HCT116 (cell line): ENCODE measurements at regions not wholly inside any gene's neighbourhood (a gene's known extent, or its start where the extent isn't known, plus 50 kb on each side); places are given as distances from the start of the nearest gene placed in this dataset.

Experiments
- ATAC-seq: fragments of 200-7000 bp; cut with Tn5 transposase; 2 replicates; pipeline ENCODE4 v1.9.1; 2020; ENCODE audit warnings: mild to moderate bottlenecking, moderate library complexity
- BruUV-seq: library from RNA; stranded (reverse); fragments of 400-500 nt; replicated peaks from 2 replicates; lab custom pipeline; 2021; lab: Mats Ljungman, UMichigan
- CTCF ChIA-PET: fragments of 300-600 bp; sonication (Branson Sonifier 250); formaldehyde crosslinking; loops from one replicate; lab custom pipeline; 2021; ENCODE audit warnings: antibody characterized with exemption; lab: Charles Lee
- POLR2A ChIA-PET: fragments of 300-600, 350-600 bp; sonication (Branson Sonifier 250); formaldehyde crosslinking; loops from one replicate; lab custom pipeline; 2021; ENCODE audit warnings: antibody characterized with exemption; lab: Charles Lee
- RAD21 ChIA-PET, 2 experiments: fragments of 300-600 bp; sonication (Branson Sonifier 250); formaldehyde crosslinking; loops; one replicate each; lab custom pipeline; 2023; ENCODE audit warnings: low total read pairs in 2 of 2; ENCODE audit not compliant: uncharacterized antibody in 2 of 2, unreplicated experiment in 2 of 2, low non-redundant PET in 1 of 2; lab: Charles Lee
- DNase-seq: peaks from one replicate; pipeline ENCODE4 v3.0.0-alpha.2; 2010; ENCODE audit warnings: low read depth, low spot score
- H2AFZ ChIP-seq: fragments of 200-600 bp; shearing (Covaris generic), sonication (generic); 2 replicates; pipeline ENCODE4 v1.6.1; 2017; ENCODE audit warnings: low read depth, mixed run types, mixed read lengths, antibody characterized with exemption, low read length; ENCODE audit not compliant: poor library complexity, severe bottlenecking
- H3K27ac ChIP-seq: 2 replicates; pipeline ENCODE4 v1.5.1; 2012; ENCODE audit warnings: low read depth, low read length
- H3K27me3 ChIP-seq: fragments of 200-600 bp; sonication (generic); 2 replicates; pipeline ENCODE4 v1.6.1; 2016; ENCODE audit warnings: mixed run types, low read length, mixed read lengths; ENCODE audit not compliant: insufficient read depth
- H3K36me3 ChIP-seq, 2 experiments: fragments of 200-500 bp in 1 of 2; fragments of 200-600 bp in 1 of 2; sonication (Bioruptor generic) in 1 of 2; sonication (generic) in 1 of 2; 2 replicates each; pipeline versions ENCODE4 v1.5.1 to v1.6.1; 2014 to 2016; ENCODE audit warnings: low read length in 2 of 2, inconsistent platforms in 1 of 2, mixed read lengths in 1 of 2, mixed run types in 1 of 2; ENCODE audit not compliant: insufficient read depth in 2 of 2, control insufficient read depth in 1 of 2
- H3K4me1 ChIP-seq, 2 experiments: fragments of 200-600 bp in 1 of 2; sonication (generic) in 1 of 2; 2 replicates each; pipeline versions ENCODE4 v1.5.1 to v1.6.1; 2012 to 2017; ENCODE audit warnings: low read length in 2 of 2, inconsistent platforms in 1 of 2, mild to moderate bottlenecking in 1 of 2, mixed read lengths in 1 of 2, mixed run types in 1 of 2, moderate library complexity in 1 of 2; ENCODE audit not compliant: insufficient read depth in 2 of 2, control insufficient read depth in 1 of 2
- H3K4me2 ChIP-seq: fragments of 200-600 bp; sonication (generic); 2 replicates; pipeline ENCODE4 v1.6.1; 2017; ENCODE audit warnings: mixed run types, low read length, mixed read lengths
- H3K4me3 ChIP-seq, 2 experiments: fragments of 200-600 bp in 1 of 2; sonication (generic) in 1 of 2; replicated peaks in 1 of 2; 2 replicates each; pipeline ENCODE4 v1.5.1; 2011 to 2016; ENCODE audit warnings: low read length in 2 of 2, control low read depth in 1 of 2, low read depth in 1 of 2, mild to moderate bottlenecking in 1 of 2, mixed read lengths in 1 of 2, mixed run types in 1 of 2
- H3K79me2 ChIP-seq: fragments of 200-600 bp; sonication (generic); 2 replicates; pipeline ENCODE4 v1.6.1; 2017; ENCODE audit warnings: mild to moderate bottlenecking, mixed run types, low read length, moderate library complexity, mixed read lengths; ENCODE audit not compliant: insufficient read depth
- H3K9ac ChIP-seq: fragments of 200-600 bp; sonication (generic); 2 replicates; pipeline ENCODE4 v1.6.1; 2016; ENCODE audit warnings: low read length, mixed read lengths
- H3K9me2 ChIP-seq: fragments of 200-600 bp; sonication (generic), shearing (Covaris generic); 2 replicates; pipeline ENCODE4 v1.6.1; 2017; ENCODE audit warnings: mixed run types, mild to moderate bottlenecking, moderate library complexity; ENCODE audit not compliant: insufficient read depth
- H3K9me3 ChIP-seq, 2 experiments: fragments of 200-500 bp in 1 of 2; fragments of 200-600 bp in 1 of 2; sonication (Bioruptor generic) in 1 of 2; sonication (generic) in 1 of 2; 2 replicates each; pipeline ENCODE4 v1.6.1; 2014 to 2017; ENCODE audit warnings: low read length in 2 of 2, mixed read lengths in 2 of 2, inconsistent platforms in 1 of 2, low read depth in 1 of 2, mild to moderate bottlenecking in 1 of 2, mixed run types in 1 of 2, moderate library complexity in 1 of 2; ENCODE audit not compliant: control insufficient read depth in 1 of 2, insufficient read depth in 1 of 2
- H4K20me1 ChIP-seq: fragments of 200-600 bp; sonication (generic), shearing (Covaris generic); 2 replicates; pipeline ENCODE4 v1.6.1; 2017; ENCODE audit warnings: mixed run types, mild to moderate bottlenecking, moderate library complexity; ENCODE audit not compliant: insufficient read depth
- CBX3 ChIP-seq: IDR thresholded peaks from 2 replicates; pipeline ENCODE4 v1.6.1; 2012; ENCODE audit warnings: low read depth
- EGR1 ChIP-seq: IDR thresholded peaks from 2 replicates; pipeline ENCODE4 v1.6.1; 2012; ENCODE audit warnings: low read depth
- EZH2 ChIP-seq: fragments of 200-600 bp; sonication (generic); IDR thresholded peaks from 2 replicates; pipeline ENCODE4 v1.6.1; 2017; ENCODE audit warnings: antibody characterized with exemption, mixed run types
- POLR2A ChIP-seq: IDR thresholded peaks from 2 replicates; pipeline ENCODE4 v1.7.0; 2011; ENCODE audit warnings: borderline replicate concordance; ENCODE audit not compliant: insufficient read depth, insufficient read length; ENCODE audit errors: extremely low read depth
- RAD21 ChIP-seq: IDR thresholded peaks from 2 replicates; pipeline ENCODE4 v1.6.1; 2012; ENCODE audit warnings: low read depth, mild to moderate bottlenecking
- SIN3A ChIP-seq: IDR thresholded peaks from 2 replicates; pipeline ENCODE4 v1.6.1; 2012; ENCODE audit warnings: low read depth
- SP1 ChIP-seq: IDR thresholded peaks from 2 replicates; pipeline ENCODE4 v1.6.1; 2012; ENCODE audit warnings: low read depth
- TCF7L2 ChIP-seq: IDR thresholded peaks from 2 replicates; pipeline ENCODE4 v1.7.0; 2011; ENCODE audit warnings: borderline replicate concordance, inconsistent platforms; ENCODE audit not compliant: insufficient read depth, insufficient read length; ENCODE audit errors: extremely low read depth
- YY1 ChIP-seq: IDR thresholded peaks from 2 replicates; pipeline ENCODE4 v1.6.1; 2011; ENCODE audit warnings: low read length, low read depth, moderate library complexity, mild to moderate bottlenecking; ENCODE audit not compliant: insufficient replicate concordance; ENCODE audit errors: extremely low read depth
- ZBTB33 ChIP-seq: IDR thresholded peaks from 2 replicates; pipeline ENCODE4 v1.6.1; 2011; ENCODE audit warnings: mild to moderate bottlenecking, low read length, moderate library complexity; ENCODE audit not compliant: insufficient replicate concordance; ENCODE audit errors: extremely low read depth
- intact Hi-C: fragments of 100-400 bp; cut with micrococcal nuclease; formaldehyde crosslinking; loops from 2 replicates; pipeline ENCODE4 v1.10.0; 2022
- TF ChIP-seq, protein P1 (sequence below), 3 experiments: fragments of 200-600 bp in 1 of 3; sonication (generic) in 1 of 3; IDR thresholded peaks in 2 of 3; conservative IDR thresholded peaks in 1 of 3; 2 replicates each; pipeline ENCODE4 v1.5.1; 2012 to 2017; ENCODE audit warnings: low read depth in 2 of 3, low read length in 2 of 3, antibody characterized with exemption in 1 of 3, borderline replicate concordance in 1 of 3, control low read depth in 1 of 3, mild to moderate bottlenecking in 1 of 3, mixed read lengths in 1 of 3, mixed run types in 1 of 3, moderate library complexity in 1 of 3; ENCODE audit not compliant: insufficient read depth in 1 of 3
- TF ChIP-seq, protein P2 (sequence below): IDR thresholded peaks from 2 replicates; pipeline ENCODE4 v1.6.1; 2012
- TF ChIP-seq, protein P3 (sequence below): IDR thresholded peaks from 2 replicates; pipeline ENCODE4 v1.6.1; 2012

- ChIA-PET CTCF (no interaction called here), POLR2A (no interaction called here), RAD21 (no interaction called here)
- Histone ChIP-seq H2AFZ (no peak overlapping the region), H3K27ac (no peak overlapping the region), H3K9me2 (no peaks in the 10 kb centered on the region), H3K27me3 (no peaks in the 10 kb centered on the region), H4K20me1 (no peaks in the 10 kb centered on the region), H3K4me3 (no peak overlapping the region), H3K36me3 (no peaks in the 10 kb centered on the region), H3K9me3 (no peaks in the 10 kb centered on the region), H3K4me1 (no peaks in the 10 kb centered on the region), H3K4me2 (no peak overlapping the region), H3K9ac (no peak overlapping the region), H3K79me2 (no peaks in the 10 kb centered on the region)
- no TSS peak for BruUV-seq
- intact Hi-C loops = no loop called here
- DNase-seq = no peak
- no peak for ATAC-seq
- TF ChIP-seq, protein P1, sequence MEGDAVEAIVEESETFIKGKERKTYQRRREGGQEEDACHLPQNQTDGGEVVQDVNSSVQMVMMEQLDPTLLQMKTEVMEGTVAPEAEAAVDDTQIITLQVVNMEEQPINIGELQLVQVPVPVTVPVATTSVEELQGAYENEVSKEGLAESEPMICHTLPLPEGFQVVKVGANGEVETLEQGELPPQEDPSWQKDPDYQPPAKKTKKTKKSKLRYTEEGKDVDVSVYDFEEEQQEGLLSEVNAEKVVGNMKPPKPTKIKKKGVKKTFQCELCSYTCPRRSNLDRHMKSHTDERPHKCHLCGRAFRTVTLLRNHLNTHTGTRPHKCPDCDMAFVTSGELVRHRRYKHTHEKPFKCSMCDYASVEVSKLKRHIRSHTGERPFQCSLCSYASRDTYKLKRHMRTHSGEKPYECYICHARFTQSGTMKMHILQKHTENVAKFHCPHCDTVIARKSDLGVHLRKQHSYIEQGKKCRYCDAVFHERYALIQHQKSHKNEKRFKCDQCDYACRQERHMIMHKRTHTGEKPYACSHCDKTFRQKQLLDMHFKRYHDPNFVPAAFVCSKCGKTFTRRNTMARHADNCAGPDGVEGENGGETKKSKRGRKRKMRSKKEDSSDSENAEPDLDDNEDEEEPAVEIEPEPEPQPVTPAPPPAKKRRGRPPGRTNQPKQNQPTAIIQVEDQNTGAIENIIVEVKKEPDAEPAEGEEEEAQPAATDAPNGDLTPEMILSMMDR (IDR thresholded peaks at IDR 0.05 in 2 of 3, conservative IDR thresholded peaks at IDR 0.05 in 1 of 3; ENCODE audit: borderline replicate concordance in 1 of 3, insufficient read depth in 1 of 3, low read depth in 2 of 3, low read length in 2 of 3) = no peak
- TF ChIP-seq, protein P2, sequence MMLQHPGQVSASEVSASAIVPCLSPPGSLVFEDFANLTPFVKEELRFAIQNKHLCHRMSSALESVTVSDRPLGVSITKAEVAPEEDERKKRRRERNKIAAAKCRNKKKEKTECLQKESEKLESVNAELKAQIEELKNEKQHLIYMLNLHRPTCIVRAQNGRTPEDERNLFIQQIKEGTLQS = no peak
Measured at GRCh38 chr6:79832723-79833122, 114.6 kb downstream of the ELOVL4 start.

GRCh38 chr6:79824202-79824601 is 123.2 kb downstream of the ELOVL4 start:
- CTCF ChIA-PET = no interaction called here
- no peak for TF ChIP-seq EGR1
- TF ChIP-seq EZH2 = no peak
- TF ChIP-seq TCF7L2 = no peak
- no peak for TF ChIP-seq POLR2A
- TF ChIP-seq YY1 = no peak
- TF ChIP-seq, protein P3, sequence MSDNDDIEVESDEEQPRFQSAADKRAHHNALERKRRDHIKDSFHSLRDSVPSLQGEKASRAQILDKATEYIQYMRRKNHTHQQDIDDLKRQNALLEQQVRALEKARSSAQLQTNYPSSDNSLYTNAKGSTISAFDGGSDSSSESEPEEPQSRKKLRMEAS = no peak
- no peak for TF ChIP-seq RAD21
- no peak for TF ChIP-seq ZBTB33
- TF ChIP-seq, protein P1 (IDR thresholded peaks at IDR 0.05 in 2 of 3, conservative IDR thresholded peaks at IDR 0.05 in 1 of 3; ENCODE audit: borderline replicate concordance in 1 of 3, insufficient read depth in 1 of 3, low read depth in 2 of 3, low read length in 2 of 3) = no peak
- TF ChIP-seq CBX3 = no peak
- no peak for TF ChIP-seq SIN3A
- no peak for TF ChIP-seq SP1

More at GRCh38 chr6:79824202-79824601, 123.2 kb downstream of the ELOVL4 start:
- H4K20me1 ChIP-seq = no peaks in the 10 kb centered on the region
- H2AFZ ChIP-seq = no peak overlapping the region
- H3K79me2 ChIP-seq = no peaks in the 10 kb centered on the region
- H3K27me3 ChIP-seq = no peaks in the 10 kb centered on the region
- POLR2A ChIA-PET = no interaction called here
- no peaks in the 10 kb centered on the region for H3K9me3 ChIP-seq
- no peak overlapping the region for H3K4me2 ChIP-seq
- DNase-seq (no peak), ATAC-seq (no peak)
- H3K27ac ChIP-seq = no peak overlapping the region
- H3K9ac ChIP-seq = no peak overlapping the region
- H3K4me3 ChIP-seq = no peak overlapping the region
- H3K9me2 ChIP-seq = no peaks in the 10 kb centered on the region
- RAD21 ChIA-PET = no interaction called here
- peaks cover 0 to 4% of the 10 kb centered on the region in 2 experiments; a peak in 1 of 4 replicates for H3K4me1 ChIP-seq
- no peaks in the 10 kb centered on the region for H3K36me3 ChIP-seq
- intact Hi-C loops = no loop called here
- BruUV-seq = no TSS peak
